K562 (cell line): ENCODE measurements at regions not wholly inside any gene's neighbourhood (a gene's known extent, or its start where the extent isn't known, plus 50 kb on each side); places are given as distances from the start of the nearest gene placed in this dataset.

Experiments
- ATF7 ChIP-seq: fragments of 450-650 bp; IDR thresholded peaks from 2 replicates; pipeline ENCODE4 v1.7.1; 2014; ENCODE audit warnings: mild to moderate bottlenecking, moderate library complexity
- CBX2 ChIP-seq: fragments of 200-600 bp; sonication (generic); IDR thresholded peaks from one replicate; pipeline ENCODE4 v1.6.1; 2012; ENCODE audit warnings: mild to moderate bottlenecking, low read length, inconsistent platforms; ENCODE audit not compliant: insufficient read depth, poor library complexity, severe bottlenecking
- EHMT2 ChIP-seq: fragments of 450-650 bp; IDR thresholded peaks from 2 replicates; pipeline ENCODE4 v1.6.1; 2018; ENCODE audit warnings: antibody characterized with exemption
- FOXJ3 ChIP-seq: sonication (generic); formaldehyde crosslinking; IDR thresholded peaks from 2 replicates; pipeline ENCODE4 v1.4.0; 2020; ENCODE audit warnings: mild to moderate bottlenecking, missing genetic modification reagents
- GATAD2B ChIP-seq: fragments of 450-650 bp; IDR thresholded peaks from 2 replicates; pipeline ENCODE4 v1.6.1; 2017; ENCODE audit warnings: mild to moderate bottlenecking, borderline replicate concordance
- HEY1 ChIP-seq: fragments of 250-450 bp; sonication (Bioruptor Pico); IDR thresholded peaks from 2 replicates; pipeline ENCODE4 v1.5.0; 2020; ENCODE audit warnings: mild to moderate bottlenecking, moderate library complexity, borderline replicate concordance
- MEIS2 ChIP-seq: fragments of 450-650 bp; IDR thresholded peaks from 2 replicates; pipeline ENCODE4 v1.6.1; 2014; ENCODE audit warnings: mild to moderate bottlenecking; ENCODE audit not compliant: partially characterized antibody
- NCOR1 ChIP-seq: fragments of 450-650 bp; IDR thresholded peaks from 2 replicates; pipeline ENCODE4 v1.6.1; 2016; ENCODE audit warnings: mild to moderate bottlenecking, moderate library complexity
- NFIX ChIP-seq: fragments of 250-450 bp; sonication (Bioruptor Pico); IDR thresholded peaks from 2 replicates; pipeline ENCODE4 v1.4.0; 2020; ENCODE audit warnings: low read depth, mild to moderate bottlenecking, moderate library complexity
- OTX1 ChIP-seq: fragments of 450-650 bp; formaldehyde crosslinking; IDR thresholded peaks from 2 replicates; pipeline ENCODE4 v1.4.0; 2022; ENCODE audit warnings: mild to moderate bottlenecking
- PTTG1 ChIP-seq: fragments of 450-650 bp; IDR thresholded peaks from 2 replicates; pipeline ENCODE4 v1.6.1; 2016; ENCODE audit warnings: low read depth, mild to moderate bottlenecking, missing genetic modification characterization, missing compliant biosample characterization
- RFX7 ChIP-seq: fragments of 250-450 bp; sonication (Bioruptor Pico); IDR thresholded peaks from 2 replicates; pipeline ENCODE4 v1.5.1; 2021; ENCODE audit warnings: mild to moderate bottlenecking
- RHOXF2B ChIP-seq: fragments of 250-450 bp; sonication (Bioruptor Pico); conservative IDR thresholded peaks from 2 replicates; pipeline ENCODE4 v1.5.1; 2021
- SMARCE1 ChIP-seq: fragments of 450-650 bp; IDR thresholded peaks from 2 replicates; pipeline ENCODE4 v1.7.1; 2016; ENCODE audit warnings: mild to moderate bottlenecking
- STAT5A ChIP-seq: IDR thresholded peaks from 2 replicates; pipeline ENCODE4 v1.6.1; 2012; ENCODE audit warnings: low read length, inconsistent platforms, borderline replicate concordance
- TBL1XR1 ChIP-seq, 2 experiments: IDR thresholded peaks; 2 replicates each; pipeline ENCODE4 v1.6.1; 2012; ENCODE audit warnings: improper control_type of control experiment in 2 of 2, low read length in 2 of 2, mild to moderate bottlenecking in 1 of 2
- TCF7 ChIP-seq: sonication (generic); IDR thresholded peaks from 2 replicates; pipeline ENCODE4 v1.6.1; 2016; ENCODE audit warnings: antibody characterized with exemption, borderline replicate concordance
- ZEB2 ChIP-seq: fragments of 450-650 bp; IDR thresholded peaks from 2 replicates; pipeline ENCODE4 v1.6.1; 2016
- ZNF175 ChIP-seq: fragments of 200-800 bp; sonication (Bioruptor generic); IDR thresholded peaks from 2 replicates; pipeline ENCODE4 v1.6.1; 2016; ENCODE audit warnings: low read depth, mild to moderate bottlenecking, missing genetic modification characterization, missing compliant biosample characterization
- ZNF311 ChIP-seq: fragments of 250-450 bp; sonication (Bioruptor Pico); IDR thresholded peaks from 2 replicates; pipeline ENCODE4 v1.4.0; 2020; ENCODE audit warnings: mild to moderate bottlenecking, moderate library complexity
- ZNF41 ChIP-seq: fragments of 250-450 bp; sonication (Bioruptor Pico); conservative IDR thresholded peaks from 2 replicates; pipeline ENCODE4 v1.4.0; 2020; ENCODE audit warnings: mild to moderate bottlenecking
- ZNF507 ChIP-seq: conservative IDR thresholded peaks from 2 replicates; pipeline ENCODE4 v1.6.1; 2017; ENCODE audit warnings: missing genetic modification characterization, missing compliant biosample characterization
- ZNF583 ChIP-seq: fragments of 250-450 bp; sonication (Bioruptor Pico); IDR thresholded peaks from 2 replicates; pipeline ENCODE4 v1.4.0; 2020
- ZNF76 ChIP-seq: fragments of 250-450 bp; sonication (Bioruptor Pico); IDR thresholded peaks from 2 replicates; pipeline ENCODE4 v1.4.0; 2020; ENCODE audit warnings: mild to moderate bottlenecking, moderate library complexity, borderline replicate concordance
- TF ChIP-seq, protein P1 (sequence below): fragments of 450-650 bp; IDR thresholded peaks from 2 replicates; pipeline ENCODE4 v1.6.1; 2017; ENCODE audit warnings: mild to moderate bottlenecking, moderate library complexity
- TF ChIP-seq, protein P2 (sequence below): IDR thresholded peaks from 2 replicates; pipeline ENCODE4 v1.6.1; 2012; ENCODE audit warnings: low read depth, low read length, improper control_type of control experiment, borderline replicate concordance
- TF ChIP-seq, protein P3 (sequence below): fragments of 200-800 bp; sonication (Bioruptor generic); IDR thresholded peaks from 2 replicates; pipeline ENCODE4 v1.6.1; 2017; ENCODE audit warnings: missing genetic modification characterization, missing compliant biosample characterization

DNA sequence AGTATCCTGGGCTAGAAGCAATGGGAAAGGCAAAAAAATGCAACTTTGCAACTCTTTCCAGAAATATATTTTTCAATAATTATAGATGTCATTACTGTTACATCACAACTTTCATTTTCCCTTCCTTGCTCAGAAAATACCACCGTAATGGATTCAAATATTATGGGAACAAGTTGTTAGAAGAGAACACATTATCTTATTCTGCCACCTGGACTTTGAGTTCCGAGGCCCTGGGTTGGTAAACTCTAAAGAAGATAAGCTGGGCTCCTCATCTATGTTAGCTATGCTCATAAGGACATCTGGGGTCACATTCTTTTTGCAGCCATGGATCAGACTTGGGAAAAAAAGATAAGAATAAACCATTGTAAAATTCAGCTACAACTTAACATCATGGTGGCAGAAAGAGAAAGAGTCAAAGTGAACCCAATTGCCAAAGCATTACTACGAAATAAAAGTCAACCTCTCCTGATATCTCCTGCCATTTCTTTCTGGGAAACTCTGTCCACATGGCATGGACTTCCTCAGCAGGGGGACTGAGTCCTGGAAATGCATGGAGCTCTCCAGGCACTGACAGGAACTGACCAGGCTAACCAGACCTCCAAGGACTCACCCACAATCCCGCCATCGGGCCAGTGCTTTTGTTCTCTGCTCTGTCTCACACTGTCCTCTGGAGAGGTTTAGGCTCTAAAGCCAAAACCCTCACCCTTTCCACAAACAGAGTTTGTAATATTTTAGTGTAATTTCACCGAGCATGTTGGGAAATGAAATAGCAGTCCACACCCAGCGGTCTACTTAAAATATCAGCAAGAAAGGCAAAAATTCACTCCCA is 499.1 kb upstream of the RUNX1 start (continued):
- peak; percentile 36; the same call in 1 of the 2 replicates for TF ChIP-seq GATAD2B
- TF ChIP-seq TCF7 = no peak
- TF ChIP-seq SMARCE1 = peak; percentile 85
- TF ChIP-seq, protein P1, sequence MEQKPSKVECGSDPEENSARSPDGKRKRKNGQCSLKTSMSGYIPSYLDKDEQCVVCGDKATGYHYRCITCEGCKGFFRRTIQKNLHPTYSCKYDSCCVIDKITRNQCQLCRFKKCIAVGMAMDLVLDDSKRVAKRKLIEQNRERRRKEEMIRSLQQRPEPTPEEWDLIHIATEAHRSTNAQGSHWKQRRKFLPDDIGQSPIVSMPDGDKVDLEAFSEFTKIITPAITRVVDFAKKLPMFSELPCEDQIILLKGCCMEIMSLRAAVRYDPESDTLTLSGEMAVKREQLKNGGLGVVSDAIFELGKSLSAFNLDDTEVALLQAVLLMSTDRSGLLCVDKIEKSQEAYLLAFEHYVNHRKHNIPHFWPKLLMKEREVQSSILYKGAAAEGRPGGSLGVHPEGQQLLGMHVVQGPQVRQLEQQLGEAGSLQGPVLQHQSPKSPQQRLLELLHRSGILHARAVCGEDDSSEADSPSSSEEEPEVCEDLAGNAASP = peak; percentile 78
- peak; percentile 26 for TF ChIP-seq PTTG1 (tag)
- no peak for TF ChIP-seq ZNF41
- TF ChIP-seq, protein P2, sequence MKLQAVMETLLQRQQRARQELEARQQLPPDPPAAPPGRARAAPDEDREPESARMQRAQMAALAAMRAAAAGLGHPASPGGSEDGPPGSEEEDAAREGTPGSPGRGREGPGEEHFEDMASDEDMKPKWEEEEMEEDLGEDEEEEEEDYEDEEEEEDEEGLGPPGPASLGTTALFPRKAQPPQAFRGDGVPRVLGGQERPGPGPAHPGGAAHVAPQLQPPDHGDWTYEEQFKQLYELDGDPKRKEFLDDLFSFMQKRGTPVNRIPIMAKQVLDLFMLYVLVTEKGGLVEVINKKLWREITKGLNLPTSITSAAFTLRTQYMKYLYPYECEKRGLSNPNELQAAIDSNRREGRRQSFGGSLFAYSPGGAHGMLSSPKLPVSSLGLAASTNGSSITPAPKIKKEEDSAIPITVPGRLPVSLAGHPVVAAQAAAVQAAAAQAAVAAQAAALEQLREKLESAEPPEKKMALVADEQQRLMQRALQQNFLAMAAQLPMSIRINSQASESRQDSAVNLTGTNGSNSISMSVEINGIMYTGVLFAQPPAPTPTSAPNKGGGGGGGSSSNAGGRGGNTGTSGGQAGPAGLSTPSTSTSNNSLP = no peak
- no peak for TF ChIP-seq RHOXF2B (CRISPR knock-in tag)
- TF ChIP-seq RFX7 (CRISPR knock-in tag) = no peak
- peak; percentile 88 for TF ChIP-seq NCOR1
- TF ChIP-seq ATF7 = peak; percentile 65
- no peak for TF ChIP-seq ZNF311 (CRISPR knock-in tag)
- TF ChIP-seq, protein P3, sequence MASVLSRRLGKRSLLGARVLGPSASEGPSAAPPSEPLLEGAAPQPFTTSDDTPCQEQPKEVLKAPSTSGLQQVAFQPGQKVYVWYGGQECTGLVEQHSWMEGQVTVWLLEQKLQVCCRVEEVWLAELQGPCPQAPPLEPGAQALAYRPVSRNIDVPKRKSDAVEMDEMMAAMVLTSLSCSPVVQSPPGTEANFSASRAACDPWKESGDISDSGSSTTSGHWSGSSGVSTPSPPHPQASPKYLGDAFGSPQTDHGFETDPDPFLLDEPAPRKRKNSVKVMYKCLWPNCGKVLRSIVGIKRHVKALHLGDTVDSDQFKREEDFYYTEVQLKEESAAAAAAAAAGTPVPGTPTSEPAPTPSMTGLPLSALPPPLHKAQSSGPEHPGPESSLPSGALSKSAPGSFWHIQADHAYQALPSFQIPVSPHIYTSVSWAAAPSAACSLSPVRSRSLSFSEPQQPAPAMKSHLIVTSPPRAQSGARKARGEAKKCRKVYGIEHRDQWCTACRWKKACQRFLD (CRISPR knock-in tag) = 0 out of 2 replicates have a peak, but pooled peaks have one; percentile 24
- no peak for TF ChIP-seq CBX2
- peak; percentile 61 for TF ChIP-seq STAT5A
- peak; percentile 51; the same call in 1 of the 2 replicates for TF ChIP-seq ZEB2
- TF ChIP-seq ZNF507 (tag) = no peak
- TF ChIP-seq ZNF583 = peak; percentile 69
- TF ChIP-seq NFIX (CRISPR knock-in tag) = no peak
- TF ChIP-seq FOXJ3 (CRISPR knock-in tag) = no peak
- 0 out of 2 replicates have a peak, but pooled peaks have one; percentile 43 for TF ChIP-seq OTX1
- TF ChIP-seq EHMT2 = peak; percentile 73
- TF ChIP-seq HEY1 (CRISPR knock-in tag) = no peak
- TF ChIP-seq ZNF175 = peak; percentile 22; the same call in 1 of the 2 replicates
- peak in 1 of 2 experiments; percentile 69; a peak in 2 of 4 replicates for TF ChIP-seq TBL1XR1 (IDR thresholded peaks at IDR 0.05; ENCODE audit: low read length in 2 of 2)
- no peak for TF ChIP-seq MEIS2
- TF ChIP-seq ZNF76 (CRISPR knock-in tag) = no peak
